ENCODE measurements at regions not wholly inside any gene's neighbourhood (a gene's known extent, or its start where the extent isn't known, plus 50 kb on each side); places are given as distances from the start of the nearest gene placed in this dataset.

- in situ Hi-C loops (cut with HindIII; ENCODE audit: extremely low pct_ligation_motif_present, low pct_unique_long_range_greater_than_20kb), result no loop called here
Measured at GRCh38 chr11:106160494-106160893, 83.0 kb downstream of the AASDHPPT start.

GRCh38 chr11:106161775-106162634 is 84.5 kb downstream of the AASDHPPT start:
- FAIRE-seq (no peak), ATAC-seq (no peak), DNase-seq (ENCODE audit: low spot score) (no peak)
- no peaks in the 10 kb centered on the region for H3K27me3 ChIP-seq (ENCODE audit: control insufficient read depth in 1 of 2, insufficient read depth in 2 of 2, low read length in 2 of 2)
- H3K9me3 ChIP-seq (ENCODE audit: low read length), result peaks cover 28% of the 10 kb centered on the region
- H3K79me2 ChIP-seq (ENCODE audit: insufficient read depth, low read length), result no peaks in the 10 kb centered on the region
- no peak overlapping the region for H3K27ac ChIP-seq (ENCODE audit: extremely low read length, insufficient read depth, low read length)
- no peaks in the 10 kb centered on the region for H3K36me3 ChIP-seq (replicated peaks in 1 of 2; ENCODE audit: control insufficient read depth in 1 of 2, insufficient read depth in 2 of 2, low read length in 2 of 2)
- no TSS peak for BruUV-seq (replicated peaks)
- ChIA-PET POLR2A (no interaction called here), CTCF (ENCODE audit: low intra/inter-chr PET ratio, low total read pairs) (no interaction called here)
- no peak overlapping the region for H3K9ac ChIP-seq (ENCODE audit: insufficient read depth, low read depth, low read length)
- no peaks in the 10 kb centered on the region for H3K4me1 ChIP-seq (ENCODE audit: insufficient read depth, low read length)
- intact Hi-C loops (cut with micrococcal nuclease; ENCODE audit: unreplicated experiment) (no loop called here), in situ Hi-C loops (cut with HindIII; ENCODE audit: extremely low pct_ligation_motif_present, low pct_unique_long_range_greater_than_20kb) (no loop called here)
- H4K20me1 ChIP-seq (ENCODE audit: insufficient read depth, low read length), result no peaks in the 10 kb centered on the region
- no peak overlapping the region for H3K4me2 ChIP-seq (ENCODE audit: low read depth, low read length)
- 0% methylated on average over 3 of the region's 3 CpGs for WGBS (ENCODE audit: low lambda C conversion rate)
- H2AFZ ChIP-seq (ENCODE audit: low read length), result no peak overlapping the region
- no peak overlapping the region for H3K4me3 ChIP-seq (replicated peaks in 1 of 3; ENCODE audit: insufficient read depth in 1 of 3, low read depth in 2 of 3, low read length in 3 of 3)
- TF ChIP-seq DZIP1 (CRISPR knock-in tag; IDR thresholded peaks at IDR 0.05), result no peak
- no peak for TF ChIP-seq THAP8 (CRISPR knock-in tag; IDR thresholded peaks at IDR 0.05; ENCODE audit: borderline replicate concordance)
- TF ChIP-seq ZNF10 (CRISPR knock-in tag; IDR thresholded peaks at IDR 0.05; ENCODE audit: borderline replicate concordance, low read depth), result no peak
- TF ChIP-seq ZNF253 (CRISPR knock-in tag; IDR thresholded peaks at IDR 0.05; ENCODE audit: borderline replicate concordance), result no peak
- no peak for TF ChIP-seq ZBTB14 (CRISPR knock-in tag; IDR thresholded peaks at IDR 0.05)
- TF ChIP-seq UBTF (CRISPR knock-in tag; IDR thresholded peaks at IDR 0.05), result no peak
- TF ChIP-seq SP2 (CRISPR knock-in tag; IDR thresholded peaks at IDR 0.05), result no peak

More at GRCh38 chr11:106160494-106160893, 83.0 kb downstream of the AASDHPPT start:
- 23% methylated on average over 7 of the region's 7 CpGs for WGBS (ENCODE audit: low lambda C conversion rate)
- H3K4me3 ChIP-seq (replicated peaks in 1 of 3; ENCODE audit: insufficient read depth in 1 of 3, low read depth in 2 of 3, low read length in 3 of 3), result peak overlapping the region; percentile 29 to 49 (median 37)
- intact Hi-C loops (cut with micrococcal nuclease; ENCODE audit: unreplicated experiment), result no loop called here
- H3K4me1 ChIP-seq (ENCODE audit: insufficient read depth, low read length), result no peaks in the 10 kb centered on the region
- H3K27ac ChIP-seq (ENCODE audit: extremely low read length, insufficient read depth, low read length), result no peak overlapping the region
- H3K9me3 ChIP-seq (ENCODE audit: low read length), result peaks cover 13% of the 10 kb centered on the region
- no peaks in the 10 kb centered on the region for H3K36me3 ChIP-seq (replicated peaks in 1 of 2; ENCODE audit: control insufficient read depth in 1 of 2, insufficient read depth in 2 of 2, low read length in 2 of 2)
- TF ChIP-seq SRSF1 (optimal IDR thresholded peaks at IDR 0.05; ENCODE audit: low read depth, low read length), result no peak
- no peak for TF ChIP-seq ZNF432 (CRISPR knock-in tag; IDR thresholded peaks at IDR 0.05; ENCODE audit: borderline replicate concordance)
- no peak for TF ChIP-seq ZFP41 (CRISPR knock-in tag; IDR thresholded peaks at IDR 0.05; ENCODE audit: borderline replicate concordance)
- TF ChIP-seq ZFY (CRISPR knock-in tag; IDR thresholded peaks at IDR 0.05), result no peak
- no peak for TF ChIP-seq ZNF616 (CRISPR knock-in tag; IDR thresholded peaks at IDR 0.05; ENCODE audit: low read depth)
- TF ChIP-seq BCL6 (CRISPR knock-in tag; IDR thresholded peaks at IDR 0.05), result no peak
- TF ChIP-seq NKX3-1 (CRISPR knock-in tag; IDR thresholded peaks at IDR 0.05), result no peak
- ChIA-PET CTCF (ENCODE audit: low intra/inter-chr PET ratio, low total read pairs) (no interaction called here), POLR2A (no interaction called here)
- no peak for FAIRE-seq
- H3K9ac ChIP-seq (ENCODE audit: insufficient read depth, low read depth, low read length), result peak overlapping the region; percentile 31
- H3K79me2 ChIP-seq (ENCODE audit: insufficient read depth, low read length), result no peaks in the 10 kb centered on the region
- H3K27me3 ChIP-seq (ENCODE audit: control insufficient read depth in 1 of 2, insufficient read depth in 2 of 2, low read length in 2 of 2), result no peaks in the 10 kb centered on the region
- ATAC-seq, result peak; percentile 54
- peak overlapping the region; percentile 69 for H3K4me2 ChIP-seq (ENCODE audit: low read depth, low read length)
- peak overlapping the region; percentile 95 for H2AFZ ChIP-seq (ENCODE audit: low read length)
- no TSS peak for BruUV-seq (replicated peaks)
- no peak for DNase-seq (ENCODE audit: low spot score)
- no peaks in the 10 kb centered on the region for H4K20me1 ChIP-seq (ENCODE audit: insufficient read depth, low read length)
